ENCODE measurements at regions not wholly inside any gene's neighbourhood (a gene's known extent, or its start where the extent isn't known, plus 50 kb on each side); places are given as distances from the start of the nearest gene placed in this dataset.

- no peak overlapping the region for H3K27ac ChIP-seq
- TF ChIP-seq CTCF (conservative IDR thresholded peaks at IDR 0.05) (no peak), ZFX (IDR thresholded peaks at IDR 0.05) (no peak)
These were observed 646.7 kb upstream of the CDH2 start for GRCh38 chr18:28823506-28824182.

GRCh38 chr18:28820353-28820752 is 643.4 kb upstream of the CDH2 start:
- TF ChIP-seq ZFX (IDR thresholded peaks at IDR 0.05) (no peak), CTCF (conservative IDR thresholded peaks at IDR 0.05) (no peak)

DNA sequence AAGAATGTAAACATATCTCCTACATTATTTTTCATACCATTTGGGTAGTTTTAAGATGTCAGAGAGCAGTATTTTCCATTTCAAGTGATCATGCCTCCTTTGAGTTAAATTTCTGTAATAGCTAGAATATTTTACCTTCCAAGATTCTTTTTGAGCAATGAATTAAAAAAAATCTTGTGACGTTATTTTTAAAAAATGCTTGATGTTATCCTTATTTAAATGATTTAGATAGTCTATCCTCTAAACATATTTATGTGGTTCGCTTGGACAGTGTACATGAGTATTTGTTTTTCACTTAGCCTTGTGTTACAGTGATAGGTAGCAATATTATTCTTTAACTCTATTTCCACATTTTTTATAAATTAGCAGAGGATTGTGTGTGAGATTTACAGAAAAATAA is 639.2 kb upstream of the CDH2 start:
- no peak for TF ChIP-seq ZFX (IDR thresholded peaks at IDR 0.05)
- no peak for TF ChIP-seq CTCF (conservative IDR thresholded peaks at IDR 0.05)
- H3K27ac ChIP-seq: no peak overlapping the region

More at GRCh38 chr18:28820353-28820752, 643.4 kb upstream of the CDH2 start:
- H3K27ac ChIP-seq: no peak overlapping the region

DNA sequence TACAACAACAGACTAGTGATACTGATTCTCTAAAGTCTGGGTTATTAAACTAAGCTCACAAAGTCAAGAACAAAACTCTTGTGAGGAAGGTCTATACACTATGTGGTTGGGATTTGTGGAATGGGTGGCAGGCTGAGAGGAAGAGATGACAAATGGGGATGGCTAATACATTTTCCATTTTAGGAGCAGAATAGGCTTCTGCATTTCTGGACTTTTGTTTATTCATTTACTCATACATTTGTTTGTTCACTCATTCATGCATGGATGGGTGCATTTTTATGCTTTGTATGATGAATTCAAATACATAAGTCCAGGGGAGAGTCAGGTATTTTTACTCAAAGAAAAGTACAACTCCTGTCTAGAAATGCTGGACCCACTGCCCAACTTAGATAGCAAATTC is 637.4 kb upstream of the CDH2 start:
- H3K27ac ChIP-seq: no peak overlapping the region
- no peak for TF ChIP-seq CTCF (conservative IDR thresholded peaks at IDR 0.05)
- TF ChIP-seq ZFX (IDR thresholded peaks at IDR 0.05): no peak

DNA sequence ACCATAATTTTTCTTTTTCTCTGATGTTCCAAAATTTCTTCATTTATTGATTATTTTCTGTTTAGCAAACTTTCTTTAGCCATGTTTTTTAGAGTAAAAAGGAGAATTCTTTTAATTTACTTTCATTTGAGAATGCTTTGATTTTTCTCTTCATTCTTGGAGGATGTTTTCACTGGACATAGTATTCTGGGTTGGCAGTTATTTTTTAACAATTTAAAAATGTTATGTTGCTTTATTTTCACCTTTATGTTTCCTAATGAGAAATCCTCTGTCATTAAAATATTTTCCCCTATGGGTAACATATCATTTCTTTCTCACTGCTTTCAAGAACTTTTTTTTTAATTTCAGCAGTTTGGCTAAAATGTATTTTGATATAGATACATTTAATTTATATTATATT is 631.4 kb upstream of the CDH2 start:
- TF ChIP-seq ZFX (IDR thresholded peaks at IDR 0.05): no peak
- no peak for TF ChIP-seq CTCF (conservative IDR thresholded peaks at IDR 0.05)
- H3K27ac ChIP-seq: no peak overlapping the region

DNA sequence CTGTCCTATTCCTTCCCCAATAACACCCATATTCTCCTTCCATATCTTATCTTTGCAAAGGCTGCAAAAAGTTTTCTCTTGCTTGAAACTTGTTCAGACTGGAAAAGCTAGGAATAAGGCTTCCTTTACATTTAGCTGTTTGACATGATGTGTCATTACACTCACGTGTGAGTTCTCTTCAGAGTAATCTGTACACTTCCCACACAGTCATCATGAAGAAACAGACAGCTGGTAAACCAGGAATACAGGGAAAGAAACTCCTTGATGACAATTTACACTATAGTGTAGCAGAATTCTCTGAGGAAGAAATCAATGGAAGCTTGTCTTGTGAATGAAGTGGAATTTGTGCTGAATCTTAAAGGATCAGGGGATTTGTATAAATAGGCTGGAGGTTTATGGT is 628.6 kb upstream of the CDH2 start:
- no peak for TF ChIP-seq ZFX (IDR thresholded peaks at IDR 0.05)
- no peak for TF ChIP-seq CTCF (conservative IDR thresholded peaks at IDR 0.05)
- no peak overlapping the region for H3K27ac ChIP-seq

DNA sequence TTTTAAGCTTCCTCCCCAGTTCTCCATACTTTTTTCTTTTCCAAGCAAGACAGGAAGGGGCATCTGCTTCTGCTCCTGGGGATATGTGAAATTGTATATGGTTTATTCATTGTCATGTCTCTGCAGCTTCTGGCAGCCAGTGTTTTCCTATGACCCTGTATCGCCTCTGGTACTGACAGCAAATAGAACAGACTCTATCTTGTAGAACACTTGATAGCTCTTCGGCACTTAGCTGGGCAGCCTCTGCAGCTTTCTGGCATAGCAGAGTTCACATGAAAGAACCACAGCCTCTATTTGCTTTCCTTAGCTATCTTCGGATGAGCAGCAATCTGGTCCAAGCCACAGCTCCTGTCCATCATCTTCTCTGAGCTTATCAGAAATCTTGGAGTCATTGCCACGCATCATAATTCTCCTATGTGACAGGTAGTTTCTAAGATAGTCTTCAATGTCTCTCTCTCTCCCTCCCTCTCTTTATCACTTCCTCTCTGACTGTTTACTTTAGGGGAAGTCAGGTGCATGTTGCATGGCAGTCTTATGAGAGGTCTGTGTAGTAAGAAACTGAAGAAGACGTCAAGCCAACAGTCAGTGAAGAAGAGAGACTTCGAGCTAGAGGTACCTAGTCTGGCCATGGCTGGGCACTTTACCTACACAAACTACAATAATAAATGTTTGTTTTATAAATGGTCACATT is 627.7 kb upstream of the CDH2 start:
- TF ChIP-seq ZFX (IDR thresholded peaks at IDR 0.05): no peak
- TF ChIP-seq CTCF (conservative IDR thresholded peaks at IDR 0.05): no peak
- H3K27ac ChIP-seq: no peak overlapping the region
